ENCODE measurements at regions not wholly inside any gene's neighbourhood (a gene's known extent, or its start where the extent isn't known, plus 50 kb on each side); places are given as distances from the start of the nearest gene placed in this dataset.

DNA sequence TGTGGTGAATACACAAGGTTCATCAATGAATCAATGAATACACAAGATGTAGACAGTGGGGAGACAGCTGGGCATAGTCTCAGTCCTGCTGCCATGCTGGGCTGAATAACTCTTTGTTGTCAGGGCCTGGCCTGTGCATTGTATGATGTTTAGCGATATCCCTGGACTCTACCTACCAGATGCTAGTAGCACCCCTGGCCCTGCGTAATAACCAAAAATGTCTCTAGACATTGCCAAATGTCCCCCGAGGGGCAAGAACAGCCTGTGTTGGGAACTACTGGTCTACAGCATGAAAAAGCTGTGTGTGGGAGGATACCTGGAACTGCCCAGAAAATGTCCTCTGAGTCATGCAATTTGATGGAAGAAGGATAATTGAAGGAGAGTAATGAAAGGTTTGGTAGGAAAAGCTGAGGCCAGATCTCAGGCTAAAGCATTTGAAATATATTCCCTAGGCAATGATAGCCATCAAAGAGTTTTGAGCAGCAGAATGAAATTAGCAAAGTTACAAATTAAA, 128.2 kb downstream of the TMEM30B start:
- Histone ChIP-seq H3K27me3 (ENCODE audit: control insufficient read depth in 5 of 5, insufficient read depth in 4 of 5, low read length in 5 of 5) (no peaks in the 10 kb centered on the region), H3K27ac (ENCODE audit: low read depth, low read length) (no peak overlapping the region), H3K4me3 (ENCODE audit: low read depth in 1 of 5, low read length in 5 of 5) (no peak overlapping the region), H3K4me1 (ENCODE audit: control insufficient read depth in 5 of 5, insufficient read depth in 5 of 5, low read length in 5 of 5) (peaks cover 0 to 3% (median 0%) of the 10 kb centered on the region in 5 donors), H3K9ac (ENCODE audit: low read length in 5 of 5) (no peak overlapping the region), H3K36me3 (ENCODE audit: control insufficient read depth in 5 of 5, insufficient read depth in 5 of 5, low read length in 5 of 5) (no peaks in the 10 kb centered on the region), H3K9me3 (ENCODE audit: control insufficient read depth in 5 of 5, low read length in 5 of 5) (no peaks in the 10 kb centered on the region)

DNA sequence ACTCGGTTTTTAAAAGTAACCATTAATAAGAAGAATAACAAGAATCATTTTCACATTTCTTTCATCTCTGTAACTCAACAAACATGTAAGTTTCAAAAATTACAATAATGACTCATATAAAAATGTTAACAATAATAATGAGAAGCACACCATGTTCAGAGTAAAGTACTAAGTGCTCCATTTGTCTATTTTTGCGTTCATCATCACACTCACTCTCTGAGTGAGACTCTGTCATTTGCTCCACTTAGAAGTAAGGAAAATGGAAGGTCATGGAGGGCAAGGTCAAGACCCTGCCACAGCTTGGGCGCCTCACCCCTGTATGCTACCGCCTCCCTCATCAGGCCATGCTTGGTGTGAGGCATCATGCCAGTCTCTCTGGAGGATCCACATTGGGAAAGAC, 129.9 kb downstream of the TMEM30B start:
- no peaks in the 10 kb centered on the region for H3K27me3 ChIP-seq (ENCODE audit: control insufficient read depth in 5 of 5, insufficient read depth in 4 of 5, low read length in 5 of 5)
- no peak overlapping the region for H3K9ac ChIP-seq (ENCODE audit: low read length in 5 of 5)
- no peaks in the 10 kb centered on the region for H3K36me3 ChIP-seq (ENCODE audit: control insufficient read depth in 5 of 5, insufficient read depth in 5 of 5, low read length in 5 of 5)
- H3K4me1 ChIP-seq (ENCODE audit: control insufficient read depth in 5 of 5, insufficient read depth in 5 of 5, low read length in 5 of 5): no peaks in the 10 kb centered on the region
- no peak overlapping the region for H3K4me3 ChIP-seq (ENCODE audit: low read depth in 1 of 5, low read length in 5 of 5)
- no peaks in the 10 kb centered on the region for H3K9me3 ChIP-seq (ENCODE audit: control insufficient read depth in 5 of 5, low read length in 5 of 5)
- H3K27ac ChIP-seq (ENCODE audit: low read depth, low read length): no peak overlapping the region

GRCh38 chr14:61150851-61151250, 130.3 kb downstream of the TMEM30B start:
- H3K4me3 ChIP-seq (ENCODE audit: low read depth in 1 of 5, low read length in 5 of 5): no peak overlapping the region
- H3K27ac ChIP-seq (ENCODE audit: low read depth, low read length): no peak overlapping the region
- H3K27me3 ChIP-seq (ENCODE audit: control insufficient read depth in 5 of 5, insufficient read depth in 4 of 5, low read length in 5 of 5): no peaks in the 10 kb centered on the region
- no peak overlapping the region for H3K9ac ChIP-seq (ENCODE audit: low read length in 5 of 5)
- H3K36me3 ChIP-seq (ENCODE audit: control insufficient read depth in 5 of 5, insufficient read depth in 5 of 5, low read length in 5 of 5): no peaks in the 10 kb centered on the region
- H3K4me1 ChIP-seq (ENCODE audit: control insufficient read depth in 5 of 5, insufficient read depth in 5 of 5, low read length in 5 of 5): peaks cover 0 to 3% (median 2%) of the 10 kb centered on the region in 5 donors
- no peaks in the 10 kb centered on the region for H3K9me3 ChIP-seq (ENCODE audit: control insufficient read depth in 5 of 5, low read length in 5 of 5)

GRCh38 chr14:61149896-61150295, 131.2 kb downstream of the TMEM30B start:
- H3K27me3 ChIP-seq (ENCODE audit: control insufficient read depth in 5 of 5, insufficient read depth in 4 of 5, low read length in 5 of 5): no peaks in the 10 kb centered on the region
- no peaks in the 10 kb centered on the region for H3K36me3 ChIP-seq (ENCODE audit: control insufficient read depth in 5 of 5, insufficient read depth in 5 of 5, low read length in 5 of 5)
- no peaks in the 10 kb centered on the region for H3K9me3 ChIP-seq (ENCODE audit: control insufficient read depth in 5 of 5, low read length in 5 of 5)
- no peak overlapping the region for H3K27ac ChIP-seq (ENCODE audit: low read depth, low read length)
- no peak overlapping the region for H3K4me3 ChIP-seq (ENCODE audit: low read depth in 1 of 5, low read length in 5 of 5)
- peaks cover 0 to 12% (median 6%) of the 10 kb centered on the region in 5 donors for H3K4me1 ChIP-seq (ENCODE audit: control insufficient read depth in 5 of 5, insufficient read depth in 5 of 5, low read length in 5 of 5)
- no peak overlapping the region for H3K9ac ChIP-seq (ENCODE audit: low read length in 5 of 5)

DNA sequence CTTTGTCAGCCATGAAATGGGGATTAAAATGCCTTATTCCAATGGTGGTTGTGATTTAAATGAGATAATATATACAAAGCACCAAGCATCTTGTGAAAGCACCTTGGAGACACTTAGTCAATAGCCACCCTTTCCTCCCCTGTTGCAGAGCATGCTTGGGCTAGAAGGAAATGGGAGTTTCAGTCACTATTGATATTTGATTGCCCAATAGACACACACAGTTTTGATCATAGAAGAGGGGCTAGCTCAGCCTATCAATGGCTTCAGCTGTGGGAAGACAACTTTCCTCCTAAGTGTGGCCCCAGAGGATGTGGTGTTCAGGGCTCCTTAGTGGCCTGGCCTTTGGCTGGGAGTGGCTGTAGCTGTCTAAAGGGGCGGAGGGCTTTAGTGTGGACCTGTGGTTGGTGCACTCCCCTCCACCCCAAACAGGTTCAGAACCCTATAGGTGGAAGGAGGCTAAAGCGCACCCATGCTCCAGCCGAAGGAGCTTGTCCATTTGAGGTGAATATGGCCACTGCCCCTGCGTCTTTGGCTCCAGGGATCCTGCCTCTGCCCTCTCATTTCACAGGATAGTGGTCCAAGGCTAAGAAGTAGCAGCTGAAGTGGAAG, 132.3 kb downstream of the TMEM30B start:
- Histone ChIP-seq H3K4me3 (ENCODE audit: low read depth in 1 of 5, low read length in 5 of 5) (no peak overlapping the region), H3K27ac (ENCODE audit: low read depth, low read length) (no peak overlapping the region), H3K9me3 (ENCODE audit: control insufficient read depth in 5 of 5, low read length in 5 of 5) (peaks cover 0 to 4% (median 0%) of the 10 kb centered on the region in 5 donors), H3K36me3 (ENCODE audit: control insufficient read depth in 5 of 5, insufficient read depth in 5 of 5, low read length in 5 of 5) (no peaks in the 10 kb centered on the region), H3K27me3 (ENCODE audit: control insufficient read depth in 5 of 5, insufficient read depth in 4 of 5, low read length in 5 of 5) (no peaks in the 10 kb centered on the region), H3K9ac (ENCODE audit: low read length in 5 of 5) (no peak overlapping the region), H3K4me1 (ENCODE audit: control insufficient read depth in 5 of 5, insufficient read depth in 5 of 5, low read length in 5 of 5) (peaks cover 0 to 13% (median 6%) of the 10 kb centered on the region in 5 donors)

GRCh38 chr14:61147831-61148549, 133.1 kb downstream of the TMEM30B start:
- Histone ChIP-seq H3K4me3 (ENCODE audit: low read depth in 1 of 5, low read length in 5 of 5) (no peak overlapping the region), H3K9ac (ENCODE audit: low read length in 5 of 5) (no peak overlapping the region), H3K4me1 (ENCODE audit: control insufficient read depth in 5 of 5, insufficient read depth in 5 of 5, low read length in 5 of 5) (peaks cover 0 to 13% (median 6%) of the 10 kb centered on the region in 5 donors), H3K27me3 (ENCODE audit: control insufficient read depth in 5 of 5, insufficient read depth in 4 of 5, low read length in 5 of 5) (no peaks in the 10 kb centered on the region), H3K9me3 (ENCODE audit: control insufficient read depth in 5 of 5, low read length in 5 of 5) (peaks cover 0 to 5% (median 0%) of the 10 kb centered on the region in 5 donors), H3K36me3 (ENCODE audit: control insufficient read depth in 5 of 5, insufficient read depth in 5 of 5, low read length in 5 of 5) (no peaks in the 10 kb centered on the region), H3K27ac (ENCODE audit: low read depth, low read length) (no peak overlapping the region)

DNA sequence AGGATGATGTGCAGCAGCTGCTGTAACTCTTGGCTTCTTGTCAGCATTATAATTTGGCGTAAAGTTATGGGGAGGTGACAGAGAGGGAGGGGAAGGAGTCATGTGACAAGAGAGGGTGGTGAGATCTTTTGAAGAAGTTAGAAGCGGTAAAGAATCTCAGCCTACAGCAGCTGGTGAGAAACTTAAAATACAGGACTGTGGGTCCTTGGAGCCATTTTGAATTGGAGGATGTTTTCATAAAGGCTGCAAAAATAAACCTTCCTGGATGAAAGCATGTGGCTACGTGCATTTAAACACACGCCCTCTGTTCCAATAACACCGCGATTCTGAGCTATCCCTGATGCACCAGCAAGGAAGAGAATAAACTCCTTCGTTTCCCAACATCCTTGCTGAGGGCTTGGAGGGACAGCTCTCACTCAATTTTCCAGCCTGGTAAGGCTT, 133.7 kb downstream of the TMEM30B start:
- no peak overlapping the region for H3K27ac ChIP-seq (ENCODE audit: low read depth, low read length)
- H3K4me1 ChIP-seq (ENCODE audit: control insufficient read depth in 5 of 5, insufficient read depth in 5 of 5, low read length in 5 of 5): peaks cover 0 to 13% (median 6%) of the 10 kb centered on the region in 5 donors
- no peaks in the 10 kb centered on the region for H3K36me3 ChIP-seq (ENCODE audit: control insufficient read depth in 5 of 5, insufficient read depth in 5 of 5, low read length in 5 of 5)
- peaks cover 0 to 5% (median 0%) of the 10 kb centered on the region in 5 donors for H3K9me3 ChIP-seq (ENCODE audit: control insufficient read depth in 5 of 5, low read length in 5 of 5)
- no peak overlapping the region for H3K4me3 ChIP-seq (ENCODE audit: low read depth in 1 of 5, low read length in 5 of 5)
- no peaks in the 10 kb centered on the region for H3K27me3 ChIP-seq (ENCODE audit: control insufficient read depth in 5 of 5, insufficient read depth in 4 of 5, low read length in 5 of 5)
- H3K9ac ChIP-seq (ENCODE audit: low read length in 5 of 5): no peak overlapping the region

DNA sequence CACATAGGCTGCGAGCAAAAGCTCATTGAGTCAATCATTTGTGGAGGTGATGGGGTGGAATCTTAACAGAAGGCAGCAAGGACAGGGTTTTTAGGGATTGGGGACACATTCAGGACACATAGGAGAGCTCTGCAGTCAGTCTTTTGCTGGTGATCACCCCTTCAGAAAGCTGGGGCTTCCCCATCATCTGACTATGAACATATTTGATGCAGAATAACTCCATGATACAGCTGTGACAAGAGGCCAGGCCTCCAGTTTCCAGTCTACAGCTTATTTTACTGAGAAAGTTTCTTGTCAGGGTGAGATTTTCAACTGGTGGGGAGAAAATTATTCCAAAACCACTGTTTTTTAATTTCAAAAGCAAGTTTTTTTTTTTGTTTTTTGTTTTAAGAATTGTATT, 134.2 kb downstream of the TMEM30B start:
- Histone ChIP-seq H3K27ac (ENCODE audit: low read depth, low read length) (no peak overlapping the region), H3K4me3 (ENCODE audit: low read depth in 1 of 5, low read length in 5 of 5) (no peak overlapping the region), H3K36me3 (ENCODE audit: control insufficient read depth in 5 of 5, insufficient read depth in 5 of 5, low read length in 5 of 5) (no peaks in the 10 kb centered on the region), H3K9me3 (ENCODE audit: control insufficient read depth in 5 of 5, low read length in 5 of 5) (peaks cover 0 to 5% (median 0%) of the 10 kb centered on the region in 5 donors), H3K27me3 (ENCODE audit: control insufficient read depth in 5 of 5, insufficient read depth in 4 of 5, low read length in 5 of 5) (no peaks in the 10 kb centered on the region), H3K9ac (ENCODE audit: low read length in 5 of 5) (no peak overlapping the region), H3K4me1 (ENCODE audit: control insufficient read depth in 5 of 5, insufficient read depth in 5 of 5, low read length in 5 of 5) (peaks cover 0 to 13% (median 6%) of the 10 kb centered on the region in 5 donors)

GRCh38 chr14:61145903-61146481, 135.1 kb downstream of the TMEM30B start:
- Histone ChIP-seq H3K27me3 (ENCODE audit: control insufficient read depth in 5 of 5, insufficient read depth in 4 of 5, low read length in 5 of 5) (no peaks in the 10 kb centered on the region), H3K36me3 (ENCODE audit: control insufficient read depth in 5 of 5, insufficient read depth in 5 of 5, low read length in 5 of 5) (no peaks in the 10 kb centered on the region), H3K9me3 (ENCODE audit: control insufficient read depth in 5 of 5, low read length in 5 of 5) (peaks cover 0 to 5% (median 0%) of the 10 kb centered on the region in 5 donors), H3K4me3 (ENCODE audit: low read depth in 1 of 5, low read length in 5 of 5) (no peak overlapping the region), H3K27ac (ENCODE audit: low read depth, low read length) (peak overlapping the region; percentile 52), H3K9ac (ENCODE audit: low read length in 5 of 5) (no peak overlapping the region), H3K4me1 (ENCODE audit: control insufficient read depth in 5 of 5, insufficient read depth in 5 of 5, low read length in 5 of 5) (peaks cover 0 to 13% (median 6%) of the 10 kb centered on the region in 5 donors)

Measured in subcutaneous abdominal adipose tissue (tissue), 5 donors.